GM21723 (cell line): ENCODE measurements at regions not wholly inside any gene's neighbourhood (a gene's known extent, or its start where the extent isn't known, plus 50 kb on each side); places are given as distances from the start of the nearest gene placed in this dataset.
"Not testable (repeated sequence)": the region's sequence is repeated elsewhere in the genome, so short reads cannot be mapped to it uniquely, and the experiment has no call there.

ENCODE experiments used
- ATAC-seq: cut with Tn5 transposase; IDR thresholded peaks from one replicate; pipeline ENCODE4 v1.9.1; 2021; ENCODE audit warnings: mild to moderate bottlenecking, moderate library complexity; ENCODE audit not compliant: unreplicated experiment

DNA sequence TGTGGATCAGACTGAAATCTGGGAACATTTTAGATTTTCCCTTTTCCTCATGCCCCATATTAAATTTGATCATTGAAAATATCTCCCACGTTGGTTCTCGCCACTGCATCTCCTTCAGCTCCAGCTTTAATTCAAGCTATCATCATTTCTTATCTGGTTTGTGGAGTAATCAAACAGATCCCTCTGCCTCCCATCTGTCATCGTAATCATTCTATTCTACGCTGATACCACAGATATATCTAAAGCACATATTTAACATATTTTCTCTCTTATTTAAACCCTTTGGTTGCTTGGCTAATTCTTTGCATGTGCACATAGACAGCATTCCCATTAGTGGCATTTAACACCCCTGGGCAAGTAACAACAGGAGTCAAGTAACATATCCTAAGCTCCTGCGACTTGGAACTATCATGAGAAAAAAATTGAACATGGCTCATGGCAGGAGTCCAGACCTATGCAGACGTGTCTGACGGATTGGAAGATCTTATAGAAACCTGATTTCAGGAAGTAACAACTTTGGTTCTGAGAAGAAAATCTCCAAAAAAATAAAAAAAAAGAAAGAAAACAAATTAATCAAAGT is 158.8 kb upstream of the KYNU start:
- no peak for ATAC-seq

DNA sequence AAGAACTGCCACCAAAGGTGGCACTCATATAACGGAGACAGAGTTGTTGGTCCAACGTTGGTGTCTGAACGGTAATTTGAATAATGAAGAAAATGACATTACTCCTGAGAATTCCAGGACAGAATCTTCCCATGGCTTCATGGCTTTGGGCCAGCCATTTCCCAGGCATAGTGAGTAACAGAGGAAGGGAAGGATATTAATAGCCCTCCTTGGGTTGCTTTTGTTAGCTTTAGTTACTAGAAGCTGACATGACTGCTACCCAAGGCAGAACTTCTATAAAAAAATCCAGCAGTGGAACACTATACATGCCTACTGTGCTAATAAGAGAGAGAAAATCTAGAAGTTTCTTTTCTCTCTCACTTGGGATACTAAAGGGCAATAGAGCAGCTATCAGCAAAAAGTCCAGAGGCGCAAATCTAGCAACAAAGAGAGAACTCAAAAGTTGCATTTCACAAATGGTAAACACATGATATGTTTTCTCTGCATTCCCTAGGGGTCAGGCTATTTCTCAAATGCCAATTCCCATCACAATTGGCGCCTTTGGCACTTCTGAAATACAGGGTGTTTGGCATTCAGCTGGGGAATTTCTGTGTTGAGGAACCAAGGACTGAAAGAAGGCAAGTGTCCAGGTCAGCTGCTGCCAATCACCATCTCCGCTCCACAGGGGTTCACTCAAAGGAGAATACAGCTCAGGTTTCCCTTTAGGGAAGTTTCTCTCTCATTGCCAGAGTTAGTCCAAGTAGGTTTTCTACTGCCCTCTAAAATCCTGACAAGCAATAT is 160.8 kb upstream of the KYNU start:
- no peak for ATAC-seq

DNA sequence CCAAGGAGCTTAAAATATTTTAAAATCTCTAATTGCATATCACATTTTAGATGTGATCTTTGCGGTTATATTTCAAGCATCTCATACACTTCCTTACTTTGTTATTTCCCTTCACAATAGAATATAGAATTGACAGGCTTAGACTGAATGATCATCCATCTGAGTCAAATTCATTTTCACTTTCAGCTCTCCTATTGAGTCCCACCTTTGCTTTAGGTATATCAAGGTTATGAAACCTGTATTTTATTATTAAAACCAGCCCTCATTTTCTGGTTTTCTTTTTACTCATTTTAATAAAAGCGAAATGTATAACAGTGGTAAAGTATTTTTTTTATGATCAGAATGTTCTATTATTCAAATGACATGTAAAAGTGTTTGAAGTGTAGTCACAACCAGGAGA is 162.9 kb upstream of the KYNU start:
- peak; percentile 59 for ATAC-seq

DNA sequence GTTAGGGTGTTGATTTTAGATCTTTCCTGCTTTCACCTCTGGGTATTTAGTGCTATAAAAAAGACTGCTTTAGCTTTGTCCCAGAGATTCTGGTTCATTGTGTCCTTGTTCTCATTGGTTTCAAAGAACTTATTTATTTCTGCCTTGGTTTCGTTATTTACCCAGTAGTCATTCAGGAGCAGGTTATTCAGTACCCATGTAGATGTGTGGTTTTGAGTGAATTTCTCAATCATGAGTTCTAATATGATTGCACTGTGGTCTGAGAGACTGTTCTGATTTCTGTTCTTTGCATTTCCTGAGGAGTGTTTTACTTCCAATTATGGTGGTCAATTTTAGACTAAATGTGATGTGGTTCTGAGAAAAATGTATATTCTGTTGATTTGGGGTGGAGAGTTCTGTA is 167.1 kb upstream of the KYNU start:
- ATAC-seq = no peak

DNA sequence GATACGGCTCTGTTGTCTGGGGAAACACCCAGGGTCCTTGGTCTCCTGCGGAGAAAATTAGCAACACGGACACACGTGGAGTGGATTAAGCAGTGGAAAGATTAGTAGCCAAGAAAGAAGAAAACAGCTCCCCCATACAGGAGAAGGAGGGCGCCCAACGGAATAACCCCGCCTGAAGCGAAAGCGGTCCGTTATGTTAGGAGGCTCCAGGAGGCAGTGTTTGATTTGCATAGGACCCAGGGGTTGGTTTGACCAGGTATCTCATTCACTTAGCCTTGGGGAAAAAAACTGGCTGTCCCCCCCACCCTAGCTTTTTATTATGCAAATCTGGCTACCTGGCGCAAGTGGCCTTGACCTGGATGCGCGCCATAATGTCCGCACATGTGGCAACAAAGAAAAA is 170.1 kb upstream of the KYNU start:
- ATAC-seq = no peak

DNA sequence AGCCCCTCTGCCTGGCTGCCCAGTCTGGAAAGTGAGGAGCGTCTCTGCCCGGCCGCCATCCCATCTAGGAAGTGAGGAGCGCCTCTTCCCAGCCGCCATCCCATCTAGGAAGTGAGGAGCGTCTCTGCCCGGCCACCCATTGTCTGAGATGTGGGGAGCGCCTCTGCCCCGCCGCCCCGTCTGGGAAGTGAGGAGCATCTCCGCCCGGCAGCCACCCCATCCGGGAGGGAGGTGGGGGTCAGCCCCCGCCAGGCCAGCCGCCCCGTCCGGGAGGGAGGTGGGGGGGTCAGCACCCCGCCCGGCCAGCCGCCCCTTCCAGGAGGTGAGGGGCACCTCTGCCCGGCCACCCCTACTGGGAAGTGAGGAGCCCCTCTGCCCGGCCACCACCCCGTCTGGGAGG is 175.1 kb upstream of the KYNU start:
- ATAC-seq = not testable (repeated sequence)

DNA sequence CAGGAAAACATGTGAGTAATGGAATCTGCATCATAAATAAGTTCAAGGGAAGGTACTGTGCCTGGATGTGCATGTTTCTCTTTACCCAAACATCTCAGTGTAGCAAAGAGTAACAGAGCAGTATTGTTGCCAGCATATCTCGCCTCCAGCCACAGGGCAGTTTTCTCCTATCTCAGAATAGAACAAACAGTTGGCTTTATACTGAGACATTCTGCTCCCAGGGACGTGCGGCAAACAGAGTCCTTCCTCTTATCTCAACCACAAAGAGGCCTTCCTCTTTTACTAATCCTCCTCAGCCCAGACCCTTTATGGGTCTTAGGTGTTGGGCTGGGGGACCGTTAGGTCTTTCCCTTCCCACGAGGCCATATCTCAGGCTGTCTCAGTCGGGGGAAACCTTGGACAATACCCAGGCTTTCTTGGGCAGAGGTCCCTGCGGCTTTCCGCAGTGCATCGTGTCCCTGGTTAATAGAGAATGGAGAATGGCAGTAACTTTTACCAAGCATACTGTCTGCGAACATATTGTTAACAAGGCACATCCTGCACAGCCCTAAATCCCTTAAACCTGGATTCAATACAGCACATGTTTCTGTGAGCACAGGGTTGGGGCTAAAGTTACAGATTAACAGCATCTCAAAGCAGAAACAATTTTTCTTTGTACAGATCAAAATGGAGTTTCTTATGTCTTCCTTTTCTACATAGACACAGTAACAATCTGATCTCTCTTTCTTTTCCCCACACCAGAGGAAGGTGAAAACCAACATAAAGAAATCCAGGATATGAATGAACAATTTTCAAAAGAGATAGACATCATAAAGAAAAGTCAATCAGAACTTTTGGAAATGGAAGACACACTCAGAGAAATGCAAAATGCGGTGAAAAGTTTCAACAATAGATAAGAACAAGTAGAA is 181.9 kb upstream of the KYNU start:
- ATAC-seq = not testable (repeated sequence)

DNA sequence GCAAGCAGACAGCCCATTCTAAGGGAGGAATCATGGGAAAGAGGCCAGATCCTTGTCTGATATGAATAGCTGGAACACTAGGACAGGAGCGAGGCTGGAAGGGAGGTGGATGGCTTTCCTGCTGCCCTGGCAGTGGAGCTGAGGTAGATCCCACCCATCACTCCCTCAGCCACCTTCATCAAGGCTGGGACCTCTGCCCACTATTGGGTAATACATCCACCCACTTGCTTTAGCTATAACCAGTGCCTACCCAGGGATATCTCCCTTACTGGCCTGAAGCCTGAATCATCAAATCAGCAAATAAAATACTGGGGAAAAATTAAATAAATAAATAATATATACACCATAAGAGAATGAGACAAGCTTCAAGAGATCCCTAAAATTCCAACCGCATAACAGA is 183.2 kb upstream of the KYNU start:
- no peak for ATAC-seq

DNA sequence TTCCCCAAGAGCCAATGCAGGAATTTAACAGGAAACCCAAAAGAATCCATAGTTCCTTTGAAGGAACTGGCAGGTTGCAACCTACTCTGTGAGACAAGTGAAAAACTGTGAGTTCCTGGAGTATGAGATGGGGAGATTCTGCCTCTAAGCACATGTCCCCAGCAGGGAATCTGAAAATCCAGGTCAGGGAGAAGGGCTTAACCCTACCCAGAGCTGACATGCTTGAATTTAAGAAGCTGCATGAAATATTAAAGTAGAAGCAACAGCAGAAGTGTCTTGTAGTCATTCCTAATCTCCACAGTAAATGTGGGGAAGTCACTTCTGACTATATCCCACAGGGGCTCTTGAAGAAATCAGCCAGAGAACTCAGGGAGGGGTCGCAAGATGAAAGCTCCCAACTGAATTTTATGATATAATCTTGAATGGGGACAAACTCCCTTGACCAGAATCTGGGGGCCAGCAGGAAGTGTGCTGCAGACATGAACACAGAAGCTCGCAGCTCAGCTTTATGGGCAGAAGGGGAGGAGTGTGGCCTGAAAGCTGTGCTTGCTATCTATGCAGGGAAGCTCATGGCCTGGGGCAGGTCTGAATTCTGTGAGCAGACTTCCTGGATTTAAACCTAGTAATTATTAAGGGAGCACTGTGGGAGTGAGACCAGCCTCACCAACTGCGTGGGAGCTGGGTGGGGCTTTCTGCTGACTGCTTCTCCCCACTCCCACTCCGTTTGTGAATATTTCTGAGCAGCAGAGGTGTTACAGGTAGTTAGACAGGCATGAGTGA is 184.1 kb upstream of the KYNU start:
- ATAC-seq = no peak

DNA sequence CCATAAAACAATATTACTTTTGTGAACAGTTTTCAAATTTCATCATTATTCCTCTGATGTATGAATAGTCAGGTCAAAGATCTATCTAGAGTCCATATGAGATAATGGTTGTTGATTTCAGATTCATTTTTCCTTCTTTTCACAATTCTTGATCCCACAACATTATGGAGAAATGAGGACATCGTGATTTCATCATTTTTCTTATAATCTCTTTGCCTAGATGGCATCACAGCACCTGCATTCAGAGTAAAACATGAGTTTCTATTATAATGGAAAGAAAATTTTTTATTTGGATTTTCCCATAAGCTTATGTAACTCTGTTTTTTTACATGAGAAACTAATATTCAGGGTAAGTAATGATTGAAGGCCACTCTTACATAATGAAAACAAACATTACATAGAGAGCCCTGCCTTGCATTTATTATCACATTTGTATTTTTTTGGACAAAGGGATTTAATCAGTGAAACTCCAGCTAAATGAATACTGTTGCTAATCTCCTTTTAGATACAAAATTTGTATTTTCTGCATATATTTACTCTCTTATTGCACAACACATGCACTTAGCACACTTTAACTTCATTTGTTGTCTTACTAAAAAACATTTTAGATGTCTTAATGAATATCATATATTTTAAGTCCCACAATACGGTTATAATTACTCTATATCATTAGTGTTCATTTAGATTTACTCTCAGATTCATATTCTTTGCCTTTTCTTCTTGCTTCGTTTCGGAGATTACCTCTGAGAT is 188.4 kb upstream of the KYNU start:
- no peak for ATAC-seq

DNA sequence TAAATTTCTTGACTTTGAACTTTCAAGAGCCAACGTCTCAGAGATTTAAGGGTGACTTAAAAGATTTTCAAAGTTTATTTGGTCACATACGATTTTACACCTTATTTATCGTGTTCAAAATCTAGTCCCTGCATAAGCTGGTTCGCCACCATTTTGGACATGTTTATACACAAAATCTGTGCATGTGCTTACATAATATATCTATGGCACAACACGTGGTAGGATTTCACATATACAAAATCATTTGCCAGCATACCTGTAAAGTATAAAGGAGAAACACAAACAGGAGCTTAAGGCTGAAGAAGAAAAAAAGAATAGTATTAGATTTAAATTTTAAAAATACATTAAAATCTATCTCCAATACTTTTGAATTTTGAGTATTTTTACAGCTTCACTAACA is 190.0 kb upstream of the KYNU start:
- ATAC-seq = no peak

DNA sequence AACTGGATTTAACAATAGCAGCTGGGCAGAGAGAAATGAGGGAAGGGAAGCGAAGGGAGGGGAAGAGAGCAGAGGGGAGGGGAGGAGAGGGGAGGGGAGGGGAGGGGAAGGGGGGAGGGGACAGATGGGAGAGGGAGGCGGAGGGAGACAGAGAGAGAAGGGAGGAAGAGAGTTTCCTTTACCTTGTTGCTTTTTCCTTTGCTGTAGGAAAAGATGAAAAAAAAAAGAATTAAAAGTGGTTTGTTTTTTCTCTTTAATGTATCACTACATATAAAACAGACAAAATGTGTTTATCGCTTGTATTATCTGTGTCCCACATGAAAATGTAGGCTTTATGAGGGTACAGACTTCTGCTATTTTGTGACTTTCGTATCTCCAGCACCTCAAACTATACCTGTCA is 190.4 kb upstream of the KYNU start:
- no peak for ATAC-seq

DNA sequence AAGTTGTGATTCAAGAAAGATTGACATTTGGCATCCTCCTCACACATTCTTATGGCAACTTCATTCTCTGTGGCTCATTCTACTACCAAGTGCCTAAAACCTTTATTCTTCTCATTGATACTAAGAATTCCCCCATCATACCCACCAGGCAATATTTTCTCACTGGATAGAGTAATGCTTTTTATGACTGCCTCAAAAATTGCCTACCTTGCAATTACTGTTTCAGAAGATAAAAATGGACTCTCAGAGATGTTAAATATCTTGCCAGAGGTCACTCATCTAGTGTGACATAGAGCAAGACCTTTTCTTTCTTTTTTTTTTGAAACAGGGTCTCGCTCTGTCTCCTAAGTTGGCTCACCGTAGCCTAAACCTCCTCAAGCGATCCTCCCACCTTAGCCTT is 192.8 kb upstream of the KYNU start:
- ATAC-seq = no peak

DNA sequence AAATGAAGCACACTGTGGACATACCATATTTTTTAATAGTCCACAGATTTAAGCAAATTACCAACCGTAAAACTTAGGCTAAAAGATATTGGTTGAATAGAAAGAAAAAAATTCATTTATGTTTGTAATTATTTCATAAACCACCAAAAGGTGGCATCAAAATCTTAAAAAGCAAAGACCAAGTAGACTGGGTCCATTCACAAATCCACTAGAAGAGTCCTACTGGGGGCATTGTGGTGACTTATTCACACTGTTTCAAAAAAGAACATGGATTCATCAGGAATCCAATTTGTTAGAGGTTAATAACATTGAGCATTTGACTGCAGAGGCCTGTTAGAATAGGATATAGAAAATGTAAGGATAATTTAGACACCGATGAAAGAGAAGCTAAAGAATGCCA is 194.9 kb upstream of the KYNU start:
- no peak for ATAC-seq

DNA sequence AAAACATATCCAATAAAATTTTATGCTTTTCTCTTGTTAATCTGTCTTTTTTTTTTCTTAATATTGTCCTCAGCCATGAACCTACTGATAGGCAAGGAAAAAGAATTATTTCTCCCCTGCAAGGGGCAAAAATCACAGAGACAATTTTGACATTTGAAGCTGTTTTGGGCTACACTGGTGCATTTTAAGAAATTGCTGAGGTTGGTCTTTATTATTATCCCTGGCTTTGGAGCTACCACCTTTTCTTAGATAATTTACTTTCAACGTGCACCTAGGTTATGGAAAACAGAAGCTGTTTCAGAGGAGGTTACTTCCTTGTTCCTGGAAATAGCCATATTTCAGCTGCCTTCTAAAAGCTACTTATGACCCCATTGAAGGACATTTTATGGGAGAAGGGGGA is 195.5 kb upstream of the KYNU start:
- no peak for ATAC-seq

DNA sequence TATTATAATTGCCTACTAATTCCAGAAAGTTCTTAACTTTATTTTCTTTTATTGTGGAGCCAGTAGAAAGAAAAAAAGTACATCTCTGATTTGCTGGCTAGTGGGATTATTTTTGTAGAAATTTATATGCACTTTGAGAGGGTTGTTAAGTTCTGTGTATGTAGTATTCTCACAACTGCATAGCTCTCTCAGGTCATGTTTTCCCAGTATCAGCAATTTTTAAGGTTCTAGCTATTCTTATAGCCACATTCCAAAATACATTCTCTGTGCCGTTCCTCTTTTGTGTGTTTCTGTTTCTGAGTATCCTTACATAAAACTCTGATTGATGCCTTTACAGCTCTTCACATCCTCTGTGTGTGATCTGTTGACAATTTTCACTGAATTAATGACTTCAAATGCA is 199.3 kb upstream of the KYNU start:
- no peak for ATAC-seq

DNA sequence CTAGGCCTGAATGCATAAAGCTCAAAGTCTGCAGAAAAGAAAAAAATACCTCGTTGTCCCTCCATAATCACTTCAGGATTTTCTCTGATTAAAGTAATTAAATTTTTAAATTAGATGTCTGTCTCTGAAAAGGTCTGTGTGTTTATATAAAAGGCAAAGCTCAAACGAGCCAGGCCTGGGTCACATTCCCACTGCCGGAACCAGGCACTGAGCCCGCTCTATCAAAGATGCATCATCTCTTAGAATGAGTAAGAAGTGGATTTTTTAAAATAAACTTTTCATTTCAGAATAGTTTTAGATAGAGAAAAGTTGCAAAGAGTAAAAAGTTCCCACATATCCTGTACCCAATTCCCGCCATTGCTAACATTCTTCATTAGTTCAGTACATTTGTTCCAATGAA is 202.1 kb upstream of the KYNU start:
- no peak for ATAC-seq

DNA sequence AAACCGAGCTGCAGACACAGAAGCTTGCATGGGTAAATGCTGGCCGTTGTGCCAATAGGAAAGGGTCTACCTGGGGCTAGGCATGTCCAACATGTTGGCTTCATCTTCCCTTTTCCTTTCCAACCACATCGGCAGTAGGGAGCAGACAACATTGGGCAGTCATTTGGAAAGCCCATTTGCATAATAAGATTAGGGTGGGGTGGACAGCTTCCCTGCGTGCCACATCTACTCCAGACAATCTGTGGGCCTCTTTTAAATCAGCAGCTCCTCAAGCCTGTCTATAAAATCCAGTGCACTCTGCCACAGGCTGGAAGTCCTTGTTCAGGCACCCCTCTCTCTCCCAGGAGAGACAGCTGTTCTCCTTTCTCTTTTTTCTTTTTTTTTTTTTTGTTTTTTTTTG is 203.6 kb upstream of the KYNU start:
- no peak for ATAC-seq

DNA sequence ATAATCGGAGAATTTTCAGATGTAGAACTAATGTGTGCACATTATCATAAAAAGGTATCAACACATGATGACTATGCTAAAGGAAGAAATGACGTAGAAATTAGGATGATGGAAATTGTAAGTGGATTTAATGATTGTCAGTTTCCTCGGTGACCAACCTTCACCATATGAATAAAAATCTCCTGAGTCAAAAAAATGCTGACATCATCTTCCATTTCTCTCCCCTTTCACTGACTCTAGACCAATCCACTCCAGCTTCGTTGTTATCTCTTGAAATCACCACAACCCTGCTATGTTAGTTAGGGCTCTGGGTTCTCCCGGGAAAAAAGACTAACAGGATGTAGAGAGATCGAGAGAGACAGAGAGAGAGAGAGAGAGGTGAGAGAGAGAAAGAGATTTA is 204.8 kb upstream of the KYNU start:
- ATAC-seq = no peak

DNA sequence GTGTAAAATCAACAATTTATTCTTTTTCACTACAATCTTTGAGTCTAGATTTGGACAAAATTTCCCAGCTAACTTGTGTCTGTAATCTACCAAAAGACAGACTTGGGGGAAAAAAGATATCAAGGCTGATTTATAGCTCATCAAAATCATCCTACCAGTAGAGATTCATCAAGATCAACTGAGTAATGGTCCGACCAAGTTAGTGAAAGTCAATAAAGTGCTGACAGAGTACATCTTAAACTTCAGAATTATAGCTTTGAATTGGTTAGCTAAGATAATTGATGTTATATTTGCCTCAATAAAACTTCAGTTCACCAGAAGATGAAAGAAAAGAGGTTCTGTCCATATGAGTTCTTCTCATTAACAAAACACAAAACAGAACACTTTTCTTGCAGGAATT is 207.1 kb upstream of the KYNU start:
- ATAC-seq = no peak
